ENCODE measurements at regions not wholly inside any gene's neighbourhood (a gene's known extent, or its start where the extent isn't known, plus 50 kb on each side); places are given as distances from the start of the nearest gene placed in this dataset.

DNA sequence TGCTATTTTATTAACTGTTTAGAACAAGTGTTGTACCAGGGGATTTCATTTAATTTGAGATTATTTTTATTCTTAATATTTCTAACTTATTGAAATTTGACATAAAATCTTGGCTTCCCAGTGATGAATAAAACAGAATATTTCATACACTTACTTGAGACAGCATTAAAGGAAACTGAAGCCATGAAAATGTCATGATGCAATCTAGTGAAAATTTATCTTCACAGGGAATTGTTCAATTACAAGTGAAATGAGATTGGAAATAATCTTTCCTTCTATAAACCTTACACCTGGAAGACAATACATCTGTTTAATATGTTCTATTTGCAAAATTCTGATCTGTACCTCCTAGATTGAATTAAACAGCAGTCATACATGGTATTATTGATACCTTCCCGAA lies 511.0 kb upstream of the CDH7 start:
- no peak for DNase-seq (ENCODE audit: low spot score)
- Histone ChIP-seq H3K4me3 (ENCODE audit: low read depth, low read length, poor library complexity, severe bottlenecking) (no peak overlapping the region), H3K79me2 (ENCODE audit: insufficient read depth, low read depth, low read length) (no peaks in the 10 kb centered on the region), H3K4me1 (ENCODE audit: insufficient read depth, low read length, poor library complexity, severe bottlenecking) (no peaks in the 10 kb centered on the region), H4K20me1 (ENCODE audit: insufficient read depth, low read length) (no peaks in the 10 kb centered on the region), H3K9me2 (ENCODE audit: insufficient read depth, low read length) (no peaks in the 10 kb centered on the region), H3K27ac (ENCODE audit: low read depth, low read length, poor library complexity, severe bottlenecking) (no peak overlapping the region), H3K9me3 (ENCODE audit: low read length) (no peaks in the 10 kb centered on the region), H2AFZ (ENCODE audit: low read length) (no peak overlapping the region), H3K36me3 (ENCODE audit: insufficient read depth, low read length) (no peaks in the 10 kb centered on the region), H3K4me2 (ENCODE audit: low read length) (no peak overlapping the region)
- CTCF ChIA-PET (ENCODE audit: unreplicated experiment) = no interaction called here
- intact Hi-C loops (cut with micrococcal nuclease; ENCODE audit: unreplicated experiment) = no loop called here
- TF ChIP-seq, protein P1, sequence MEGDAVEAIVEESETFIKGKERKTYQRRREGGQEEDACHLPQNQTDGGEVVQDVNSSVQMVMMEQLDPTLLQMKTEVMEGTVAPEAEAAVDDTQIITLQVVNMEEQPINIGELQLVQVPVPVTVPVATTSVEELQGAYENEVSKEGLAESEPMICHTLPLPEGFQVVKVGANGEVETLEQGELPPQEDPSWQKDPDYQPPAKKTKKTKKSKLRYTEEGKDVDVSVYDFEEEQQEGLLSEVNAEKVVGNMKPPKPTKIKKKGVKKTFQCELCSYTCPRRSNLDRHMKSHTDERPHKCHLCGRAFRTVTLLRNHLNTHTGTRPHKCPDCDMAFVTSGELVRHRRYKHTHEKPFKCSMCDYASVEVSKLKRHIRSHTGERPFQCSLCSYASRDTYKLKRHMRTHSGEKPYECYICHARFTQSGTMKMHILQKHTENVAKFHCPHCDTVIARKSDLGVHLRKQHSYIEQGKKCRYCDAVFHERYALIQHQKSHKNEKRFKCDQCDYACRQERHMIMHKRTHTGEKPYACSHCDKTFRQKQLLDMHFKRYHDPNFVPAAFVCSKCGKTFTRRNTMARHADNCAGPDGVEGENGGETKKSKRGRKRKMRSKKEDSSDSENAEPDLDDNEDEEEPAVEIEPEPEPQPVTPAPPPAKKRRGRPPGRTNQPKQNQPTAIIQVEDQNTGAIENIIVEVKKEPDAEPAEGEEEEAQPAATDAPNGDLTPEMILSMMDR (conservative IDR thresholded peaks at IDR 0.05; ENCODE audit: low read length) = no peak
- no peak for TF ChIP-seq EZH2phosphoT487 (IDR thresholded peaks at IDR 0.05; ENCODE audit: borderline replicate concordance, low read depth, low read length)
- BruUV-seq (replicated peaks) = no TSS peak
- POLR2A ChIA-PET = no interaction called here

DNA sequence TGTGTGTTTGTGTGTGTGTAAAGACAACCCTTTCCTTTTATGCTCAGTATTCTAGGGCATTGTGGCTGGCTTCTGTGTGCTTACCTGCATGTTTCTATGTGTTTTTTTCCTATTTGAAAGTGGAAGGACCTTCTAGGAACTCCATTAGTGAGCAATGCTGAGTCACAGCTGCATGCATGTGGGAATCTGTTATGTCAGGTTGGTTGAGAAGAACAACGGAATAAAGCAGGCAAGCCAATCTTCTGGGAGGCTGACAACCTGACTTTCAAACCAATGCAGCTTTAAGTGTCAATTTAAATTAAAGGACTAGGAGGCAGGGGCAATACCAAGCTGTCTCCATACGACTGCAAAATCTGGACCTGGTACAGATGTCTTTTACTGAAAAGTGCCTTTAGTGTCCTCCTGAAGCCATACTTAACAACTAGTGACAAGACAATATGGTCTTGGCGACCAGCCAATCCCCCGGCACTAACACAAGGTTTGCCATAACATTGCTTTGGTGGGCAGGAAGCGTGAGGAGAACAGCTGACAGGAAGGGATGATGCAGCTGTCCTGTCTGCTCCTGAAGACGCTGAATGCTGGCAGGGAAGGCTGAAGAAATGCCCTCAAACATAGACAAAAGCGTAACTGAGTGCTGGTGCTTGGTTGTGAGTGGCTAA lies 514.7 kb upstream of the CDH7 start:
- H3K4me1 ChIP-seq (ENCODE audit: insufficient read depth, low read length, poor library complexity, severe bottlenecking) = no peaks in the 10 kb centered on the region
- ChIA-PET CTCF (ENCODE audit: unreplicated experiment) (no interaction called here), POLR2A (no interaction called here)
- TF ChIP-seq EZH2phosphoT487 (IDR thresholded peaks at IDR 0.05; ENCODE audit: borderline replicate concordance, low read depth, low read length) = no peak
- TF ChIP-seq, protein P1 (conservative IDR thresholded peaks at IDR 0.05; ENCODE audit: low read length) = no peak
- H3K36me3 ChIP-seq (ENCODE audit: insufficient read depth, low read length) = no peaks in the 10 kb centered on the region
- intact Hi-C loops (cut with micrococcal nuclease; ENCODE audit: unreplicated experiment) = no loop called here
- H2AFZ ChIP-seq (ENCODE audit: low read length) = no peak overlapping the region
- H3K4me3 ChIP-seq (ENCODE audit: low read depth, low read length, poor library complexity, severe bottlenecking) = no peak overlapping the region
- H3K9me2 ChIP-seq (ENCODE audit: insufficient read depth, low read length) = no peaks in the 10 kb centered on the region
- no peak overlapping the region for H3K27ac ChIP-seq (ENCODE audit: low read depth, low read length, poor library complexity, severe bottlenecking)
- no peaks in the 10 kb centered on the region for H3K9me3 ChIP-seq (ENCODE audit: low read length)
- H3K4me2 ChIP-seq (ENCODE audit: low read length) = no peak overlapping the region
- DNase-seq (ENCODE audit: low spot score) = no peak
- BruUV-seq (replicated peaks) = no TSS peak
- no peaks in the 10 kb centered on the region for H3K79me2 ChIP-seq (ENCODE audit: insufficient read depth, low read depth, low read length)
- H4K20me1 ChIP-seq (ENCODE audit: insufficient read depth, low read length) = no peaks in the 10 kb centered on the region

DNA sequence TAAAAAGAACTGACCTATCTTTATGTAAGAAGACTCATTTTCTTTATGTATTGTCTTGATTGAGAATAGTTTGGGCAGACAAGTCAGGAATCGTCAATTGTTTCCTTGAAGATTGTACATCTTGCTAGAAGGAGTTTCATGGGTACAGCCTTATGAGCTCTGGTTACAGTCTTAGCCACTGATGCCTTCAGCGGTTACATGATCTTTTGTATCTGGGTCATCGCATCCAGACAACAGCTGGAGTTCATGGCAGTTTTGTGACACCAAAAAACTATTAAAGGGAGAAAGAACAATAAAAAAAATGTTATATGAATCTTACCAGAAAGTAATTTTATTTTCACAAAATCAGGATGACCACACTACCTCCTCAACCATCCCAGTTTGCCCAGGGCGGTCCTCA lies 520.5 kb upstream of the CDH7 start:
- H3K9me3 ChIP-seq (ENCODE audit: low read length) = no peaks in the 10 kb centered on the region
- no peak overlapping the region for H3K27ac ChIP-seq (ENCODE audit: low read depth, low read length, poor library complexity, severe bottlenecking)
- intact Hi-C loops (cut with micrococcal nuclease; ENCODE audit: unreplicated experiment) = no loop called here
- TF ChIP-seq EZH2phosphoT487 (IDR thresholded peaks at IDR 0.05; ENCODE audit: borderline replicate concordance, low read depth, low read length) = no peak
- TF ChIP-seq, protein P1 (conservative IDR thresholded peaks at IDR 0.05; ENCODE audit: low read length) = no peak
- ChIA-PET CTCF (ENCODE audit: unreplicated experiment) (no interaction called here), POLR2A (no interaction called here)
- H3K4me2 ChIP-seq (ENCODE audit: low read length) = no peak overlapping the region
- no peak for DNase-seq (ENCODE audit: low spot score)
- no TSS peak for BruUV-seq (replicated peaks)
- H4K20me1 ChIP-seq (ENCODE audit: insufficient read depth, low read length) = no peaks in the 10 kb centered on the region
- no peaks in the 10 kb centered on the region for H3K36me3 ChIP-seq (ENCODE audit: insufficient read depth, low read length)
- no peaks in the 10 kb centered on the region for H3K9me2 ChIP-seq (ENCODE audit: insufficient read depth, low read length)
- no peak overlapping the region for H2AFZ ChIP-seq (ENCODE audit: low read length)
- H3K4me3 ChIP-seq (ENCODE audit: low read depth, low read length, poor library complexity, severe bottlenecking) = no peak overlapping the region
- no peaks in the 10 kb centered on the region for H3K79me2 ChIP-seq (ENCODE audit: insufficient read depth, low read depth, low read length)
- H3K4me1 ChIP-seq (ENCODE audit: insufficient read depth, low read length, poor library complexity, severe bottlenecking) = no peaks in the 10 kb centered on the region
